ENCODE measurements at regions not wholly inside any gene's neighbourhood (a gene's known extent, or its start where the extent isn't known, plus 50 kb on each side); places are given as distances from the start of the nearest gene placed in this dataset.

DNA sequence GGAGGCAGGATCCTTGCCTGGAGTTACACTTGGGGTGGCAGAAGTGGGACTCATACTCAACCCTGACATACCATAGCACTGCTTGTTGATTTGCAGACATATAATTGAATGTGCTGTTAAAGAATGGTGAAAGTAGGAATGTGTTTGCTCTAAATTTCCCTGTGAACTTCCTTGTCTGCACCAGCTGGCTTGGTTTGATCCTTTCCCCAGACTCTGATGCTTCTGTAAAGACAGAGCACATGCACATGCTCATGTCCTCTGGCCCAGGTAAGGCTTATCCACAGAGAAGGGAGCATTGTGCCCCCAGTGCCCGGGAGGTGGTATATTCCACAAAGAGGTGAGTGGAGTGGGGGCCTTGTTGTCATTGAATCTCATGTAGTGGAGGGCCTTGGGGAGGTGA lies 138.0 kb upstream of the STC2 start:
- Histone ChIP-seq H3F3A (replicated peaks; ENCODE audit: insufficient read depth) (no peaks in the 10 kb centered on the region), H4K20me1 (ENCODE audit: insufficient read depth) (no peaks in the 10 kb centered on the region), H3K36me3 (replicated peaks in 1 of 2; ENCODE audit: control insufficient read depth in 1 of 2, insufficient read depth in 2 of 2, low read length in 1 of 2) (no peaks in the 10 kb centered on the region), H3K4me3 (ENCODE audit: low read depth in 2 of 2, low read length in 1 of 2) (no peak overlapping the region), H3K9me2 (no peaks in the 10 kb centered on the region), H3K79me2 (ENCODE audit: insufficient read depth) (no peaks in the 10 kb centered on the region), H2AFZ (ENCODE audit: low read depth) (no peak overlapping the region), H3K27me3 (ENCODE audit: insufficient read depth) (no peaks in the 10 kb centered on the region), H3K27ac (ENCODE audit: low read depth in 2 of 2, low read length in 1 of 2) (no peak overlapping the region), H3K9me3 (no peaks in the 10 kb centered on the region), H3K9ac (no peak overlapping the region), H3K4me1 (ENCODE audit: control insufficient read depth in 1 of 2, insufficient read depth in 2 of 2, low read depth in 1 of 2, low read length in 1 of 2) (no peaks in the 10 kb centered on the region), H3K4me2 (no peak overlapping the region)
- WGBS (ENCODE audit: low lambda C conversion rate), result 13% methylated on average over 1 of the region's 1 CpG
- no peak for DNase-seq
- TF ChIP-seq FOSL2 (IDR thresholded peaks at IDR 0.05; ENCODE audit: borderline replicate concordance, low read depth), result no peak
- ChIA-PET CTCF (no interaction called here), POLR2A (no interaction called here)

DNA sequence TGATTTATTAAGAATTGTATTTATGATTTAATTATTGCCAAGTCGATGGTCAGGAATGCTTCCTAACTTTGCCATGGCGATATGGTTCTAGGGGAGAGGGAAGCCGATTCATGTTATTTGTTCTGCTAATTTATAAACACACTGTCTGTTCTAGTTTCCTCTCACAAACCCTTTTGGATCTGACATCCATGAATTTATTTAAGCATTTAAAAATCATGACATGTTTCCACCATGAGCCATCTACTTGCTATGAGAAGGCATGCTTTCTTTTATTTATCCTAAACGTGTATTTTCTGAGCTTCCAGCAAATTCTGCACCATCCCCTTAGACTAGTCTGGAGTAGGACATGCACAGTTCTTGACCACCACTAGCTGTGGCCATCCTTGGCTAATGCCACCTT lies 136.6 kb upstream of the STC2 start:
- no peak overlapping the region for H3K4me2 ChIP-seq
- no peaks in the 10 kb centered on the region for H3K9me3 ChIP-seq
- H2AFZ ChIP-seq (ENCODE audit: low read depth), result no peak overlapping the region
- no peaks in the 10 kb centered on the region for H4K20me1 ChIP-seq (ENCODE audit: insufficient read depth)
- H3K9me2 ChIP-seq, result no peaks in the 10 kb centered on the region
- no peaks in the 10 kb centered on the region for H3F3A ChIP-seq (replicated peaks; ENCODE audit: insufficient read depth)
- ChIA-PET POLR2A (no interaction called here), CTCF (interaction anchor here (1.1 kb wide), 1 partner anchor 14 kb away, joined by 4 read pairs; no protein-coding TSS in a partner anchor)
- H3K27me3 ChIP-seq (ENCODE audit: insufficient read depth), result no peaks in the 10 kb centered on the region
- WGBS (ENCODE audit: low lambda C conversion rate), result 41% methylated on average over 4 of the region's 4 CpGs
- no peak overlapping the region for H3K4me3 ChIP-seq (ENCODE audit: low read depth in 2 of 2, low read length in 1 of 2)
- H3K36me3 ChIP-seq (replicated peaks in 1 of 2; ENCODE audit: control insufficient read depth in 1 of 2, insufficient read depth in 2 of 2, low read length in 1 of 2), result no peaks in the 10 kb centered on the region
- no peak for TF ChIP-seq EP300 (IDR thresholded peaks at IDR 0.05; ENCODE audit: borderline replicate concordance in 1 of 2, low read depth in 1 of 2, low read length in 1 of 2)
- no peak for TF ChIP-seq YY1 (IDR thresholded peaks at IDR 0.05; ENCODE audit: low read depth)
- TF ChIP-seq FOXJ3 (CRISPR knock-in tag; IDR thresholded peaks at IDR 0.05), result no peak
- TF ChIP-seq, protein P1, sequence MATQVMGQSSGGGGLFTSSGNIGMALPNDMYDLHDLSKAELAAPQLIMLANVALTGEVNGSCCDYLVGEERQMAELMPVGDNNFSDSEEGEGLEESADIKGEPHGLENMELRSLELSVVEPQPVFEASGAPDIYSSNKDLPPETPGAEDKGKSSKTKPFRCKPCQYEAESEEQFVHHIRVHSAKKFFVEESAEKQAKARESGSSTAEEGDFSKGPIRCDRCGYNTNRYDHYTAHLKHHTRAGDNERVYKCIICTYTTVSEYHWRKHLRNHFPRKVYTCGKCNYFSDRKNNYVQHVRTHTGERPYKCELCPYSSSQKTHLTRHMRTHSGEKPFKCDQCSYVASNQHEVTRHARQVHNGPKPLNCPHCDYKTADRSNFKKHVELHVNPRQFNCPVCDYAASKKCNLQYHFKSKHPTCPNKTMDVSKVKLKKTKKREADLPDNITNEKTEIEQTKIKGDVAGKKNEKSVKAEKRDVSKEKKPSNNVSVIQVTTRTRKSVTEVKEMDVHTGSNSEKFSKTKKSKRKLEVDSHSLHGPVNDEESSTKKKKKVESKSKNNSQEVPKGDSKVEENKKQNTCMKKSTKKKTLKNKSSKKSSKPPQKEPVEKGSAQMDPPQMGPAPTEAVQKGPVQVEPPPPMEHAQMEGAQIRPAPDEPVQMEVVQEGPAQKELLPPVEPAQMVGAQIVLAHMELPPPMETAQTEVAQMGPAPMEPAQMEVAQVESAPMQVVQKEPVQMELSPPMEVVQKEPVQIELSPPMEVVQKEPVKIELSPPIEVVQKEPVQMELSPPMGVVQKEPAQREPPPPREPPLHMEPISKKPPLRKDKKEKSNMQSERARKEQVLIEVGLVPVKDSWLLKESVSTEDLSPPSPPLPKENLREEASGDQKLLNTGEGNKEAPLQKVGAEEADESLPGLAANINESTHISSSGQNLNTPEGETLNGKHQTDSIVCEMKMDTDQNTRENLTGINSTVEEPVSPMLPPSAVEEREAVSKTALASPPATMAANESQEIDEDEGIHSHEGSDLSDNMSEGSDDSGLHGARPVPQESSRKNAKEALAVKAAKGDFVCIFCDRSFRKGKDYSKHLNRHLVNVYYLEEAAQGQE (IDR thresholded peaks at IDR 0.05; ENCODE audit: low read depth, low read length), result no peak
- no peak for TF ChIP-seq RCOR1 (IDR thresholded peaks at IDR 0.05; ENCODE audit: low read length)
- TF ChIP-seq JUND (IDR thresholded peaks at IDR 0.05), result no peak
- no peak for TF ChIP-seq TEAD4 (IDR thresholded peaks at IDR 0.05; ENCODE audit: borderline replicate concordance, insufficient read depth)
- no peak for TF ChIP-seq TCF12 (IDR thresholded peaks at IDR 0.05)
- TF ChIP-seq GATA2 (CRISPR knock-in tag; IDR thresholded peaks at IDR 0.05), result no peak
- no peak for TF ChIP-seq CHD2 (IDR thresholded peaks at IDR 0.05; ENCODE audit: low read length, partially characterized antibody)
- no peak for TF ChIP-seq RAD21 (IDR thresholded peaks at IDR 0.05; ENCODE audit: low read length)
- no peak for TF ChIP-seq POLR2AphosphoS5 (IDR thresholded peaks at IDR 0.05; ENCODE audit: low read depth, low read length)
- TF ChIP-seq, protein P2, sequence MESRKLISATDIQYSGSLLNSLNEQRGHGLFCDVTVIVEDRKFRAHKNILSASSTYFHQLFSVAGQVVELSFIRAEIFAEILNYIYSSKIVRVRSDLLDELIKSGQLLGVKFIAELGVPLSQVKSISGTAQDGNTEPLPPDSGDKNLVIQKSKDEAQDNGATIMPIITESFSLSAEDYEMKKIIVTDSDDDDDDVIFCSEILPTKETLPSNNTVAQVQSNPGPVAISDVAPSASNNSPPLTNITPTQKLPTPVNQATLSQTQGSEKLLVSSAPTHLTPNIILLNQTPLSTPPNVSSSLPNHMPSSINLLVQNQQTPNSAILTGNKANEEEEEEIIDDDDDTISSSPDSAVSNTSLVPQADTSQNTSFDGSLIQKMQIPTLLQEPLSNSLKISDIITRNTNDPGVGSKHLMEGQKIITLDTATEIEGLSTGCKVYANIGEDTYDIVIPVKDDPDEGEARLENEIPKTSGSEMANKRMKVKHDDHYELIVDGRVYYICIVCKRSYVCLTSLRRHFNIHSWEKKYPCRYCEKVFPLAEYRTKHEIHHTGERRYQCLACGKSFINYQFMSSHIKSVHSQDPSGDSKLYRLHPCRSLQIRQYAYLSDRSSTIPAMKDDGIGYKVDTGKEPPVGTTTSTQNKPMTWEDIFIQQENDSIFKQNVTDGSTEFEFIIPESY (IDR thresholded peaks at IDR 0.05; ENCODE audit: borderline replicate concordance, low read depth), result no peak
- no peak overlapping the region for H3K9ac ChIP-seq
- no peak overlapping the region for H3K27ac ChIP-seq (ENCODE audit: low read depth in 2 of 2, low read length in 1 of 2)
- DNase-seq, result no peak
- H3K4me1 ChIP-seq (ENCODE audit: control insufficient read depth in 1 of 2, insufficient read depth in 2 of 2, low read depth in 1 of 2, low read length in 1 of 2), result no peaks in the 10 kb centered on the region
- no peaks in the 10 kb centered on the region for H3K79me2 ChIP-seq (ENCODE audit: insufficient read depth)
